ENCODE measurements at regions not wholly inside any gene's neighbourhood (a gene's known extent, or its start where the extent isn't known, plus 50 kb on each side); places are given as distances from the start of the nearest gene placed in this dataset.

GRCh38 chr21:16563795-16564194 lies 834.0 kb downstream of the USP25 start:
- DNase-seq = peak; percentile 27

GRCh38 chr21:16568244-16568643 lies 838.5 kb downstream of the USP25 start:
- DNase-seq = no peak

GRCh38 chr21:16568661-16569060 lies 838.9 kb downstream of the USP25 start:
- DNase-seq = no peak

- no peak for DNase-seq
These were observed 839.9 kb downstream of the USP25 start for GRCh38 chr21:16569679-16570078.

- no peak for DNase-seq
These were observed 840.4 kb downstream of the USP25 start for GRCh38 chr21:16570171-16570570.

GRCh38 chr21:16570856-16571255 lies 841.1 kb downstream of the USP25 start:
- no peak for DNase-seq

GRCh38 chr21:16571594-16571993 lies 841.8 kb downstream of the USP25 start:
- no peak for DNase-seq

GRCh38 chr21:16572032-16572431 lies 842.2 kb downstream of the USP25 start:
- no peak for DNase-seq

GRCh38 chr21:16573578-16573977 lies 843.8 kb downstream of the USP25 start:
- DNase-seq = no peak

- no peak for DNase-seq
These were observed 848.2 kb downstream of the USP25 start for GRCh38 chr21:16577975-16578374.

GRCh38 chr21:16578912-16579311 lies 849.1 kb downstream of the USP25 start:
- peak; percentile 47 for DNase-seq

- DNase-seq = peak; percentile 84
These were observed 849.8 kb downstream of the USP25 start for GRCh38 chr21:16579538-16579937.

- DNase-seq = no peak
These were observed 850.9 kb downstream of the USP25 start for GRCh38 chr21:16580661-16581060.

- DNase-seq = no peak
These were observed 853.8 kb downstream of the USP25 start for GRCh38 chr21:16583556-16583955.

- no peak for DNase-seq
These were observed 855.0 kb downstream of the USP25 start for GRCh38 chr21:16584756-16585155.

GRCh38 chr21:16585896-16586295 lies 856.1 kb downstream of the USP25 start:
- DNase-seq = peak; percentile 26

GRCh38 chr21:16587141-16587581 lies 857.4 kb downstream of the USP25 start:
- peak; percentile 54 for DNase-seq

- peak; percentile 79 for DNase-seq
These were observed 858.0 kb downstream of the USP25 start for GRCh38 chr21:16587681-16588375.

- peak; percentile 91 for DNase-seq
These were observed 858.7 kb downstream of the USP25 start for GRCh38 chr21:16588433-16588860.

GRCh38 chr21:16589006-16589898 lies 859.5 kb downstream of the USP25 start:
- no peak for DNase-seq

- no peak for DNase-seq
These were observed 860.4 kb downstream of the USP25 start for GRCh38 chr21:16590186-16590585.

GRCh38 chr21:16590641-16591292 lies 861.0 kb downstream of the USP25 start:
- no peak for DNase-seq

GRCh38 chr21:16592381-16592780 lies 862.6 kb downstream of the USP25 start:
- DNase-seq = no peak

Measured in eye (tissue), 1 donor.